Renal cortex interstitium (tissue), 11 donors: ENCODE measurements at regions not wholly inside any gene's neighbourhood (a gene's known extent, or its start where the extent isn't known, plus 50 kb on each side); places are given as distances from the start of the nearest gene placed in this dataset.

Source experiments
- DNase-seq, 11 donors: peaks; one replicate each; pipeline ENCODE4 v3.0.0-alpha.2; 2013; ENCODE audit warnings: low read depth in 9 of 11, low spot score in 4 of 11; ENCODE audit errors: extremely low read depth in 1 of 11

- no peak for DNase-seq
Observed at GRCh38 chr4:117968606-117969005, 65.7 kb upstream of the NDST3 start.

GRCh38 chr4:117971403-117971802 is 62.9 kb upstream of the NDST3 start:
- DNase-seq, result no peak

- no peak for DNase-seq
Observed at GRCh38 chr4:117983541-117984365, 50.5 kb upstream of the NDST3 start.

GRCh38 chr4:117984366-117984680 is 50.0 kb upstream of the NDST3 start:
- no peak for DNase-seq
